GM12878 (cell line): ENCODE measurements at regions not wholly inside any gene's neighbourhood (a gene's known extent, or its start where the extent isn't known, plus 50 kb on each side); places are given as distances from the start of the nearest gene placed in this dataset.

Experiments used
- YBX1 ChIP-seq: fragments of 450-650 bp; IDR thresholded peaks from 2 replicates; pipeline ENCODE4 v1.6.1; 2016; ENCODE audit warnings: antibody characterized with exemption
- TF ChIP-seq, protein P1 (sequence below), 3 experiments: IDR thresholded peaks in 2 of 3; conservative IDR thresholded peaks in 1 of 3; 2 replicates each; pipeline ENCODE4 v1.5.1; 2011; ENCODE audit warnings: low read depth in 3 of 3, low read length in 3 of 3, mild to moderate bottlenecking in 3 of 3, control low read depth in 2 of 3, moderate library complexity in 2 of 3, inconsistent platforms in 1 of 3, mixed read lengths in 1 of 3; ENCODE audit not compliant: control insufficient read depth in 2 of 3, insufficient read depth in 1 of 3; ENCODE audit errors: extremely low read depth in 1 of 3

DNA sequence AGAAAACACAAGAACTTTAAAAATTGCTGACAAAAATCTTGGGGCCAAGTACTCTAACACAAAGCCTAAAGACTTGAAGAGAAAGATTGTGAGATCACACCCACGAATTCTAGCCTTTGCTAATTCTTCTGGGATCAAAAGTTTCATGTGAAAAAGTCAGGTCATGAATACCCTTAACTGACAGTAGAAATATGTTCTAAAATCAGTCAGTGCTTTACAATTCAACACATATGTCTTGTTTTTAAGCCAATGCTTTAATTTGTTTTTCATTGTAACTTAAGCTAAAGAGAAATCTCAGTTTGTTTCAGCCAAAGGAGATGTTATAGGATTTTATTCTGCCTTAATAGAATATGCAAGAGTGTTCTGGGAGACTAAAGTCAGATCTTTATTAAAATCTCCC is 78.2 kb upstream of the PLEKHG1 start:
- TF ChIP-seq YBX1, result no peak
- TF ChIP-seq, protein P1, sequence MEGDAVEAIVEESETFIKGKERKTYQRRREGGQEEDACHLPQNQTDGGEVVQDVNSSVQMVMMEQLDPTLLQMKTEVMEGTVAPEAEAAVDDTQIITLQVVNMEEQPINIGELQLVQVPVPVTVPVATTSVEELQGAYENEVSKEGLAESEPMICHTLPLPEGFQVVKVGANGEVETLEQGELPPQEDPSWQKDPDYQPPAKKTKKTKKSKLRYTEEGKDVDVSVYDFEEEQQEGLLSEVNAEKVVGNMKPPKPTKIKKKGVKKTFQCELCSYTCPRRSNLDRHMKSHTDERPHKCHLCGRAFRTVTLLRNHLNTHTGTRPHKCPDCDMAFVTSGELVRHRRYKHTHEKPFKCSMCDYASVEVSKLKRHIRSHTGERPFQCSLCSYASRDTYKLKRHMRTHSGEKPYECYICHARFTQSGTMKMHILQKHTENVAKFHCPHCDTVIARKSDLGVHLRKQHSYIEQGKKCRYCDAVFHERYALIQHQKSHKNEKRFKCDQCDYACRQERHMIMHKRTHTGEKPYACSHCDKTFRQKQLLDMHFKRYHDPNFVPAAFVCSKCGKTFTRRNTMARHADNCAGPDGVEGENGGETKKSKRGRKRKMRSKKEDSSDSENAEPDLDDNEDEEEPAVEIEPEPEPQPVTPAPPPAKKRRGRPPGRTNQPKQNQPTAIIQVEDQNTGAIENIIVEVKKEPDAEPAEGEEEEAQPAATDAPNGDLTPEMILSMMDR (IDR thresholded peaks at IDR 0.05 in 2 of 3, conservative IDR thresholded peaks at IDR 0.05 in 1 of 3; ENCODE audit: control insufficient read depth in 2 of 3, extremely low read depth in 1 of 3, insufficient read depth in 1 of 3, low read depth in 3 of 3, low read length in 3 of 3), result no peak
